HG03159 (cell line): ENCODE measurements at regions not wholly inside any gene's neighbourhood (a gene's known extent, or its start where the extent isn't known, plus 50 kb on each side); places are given as distances from the start of the nearest gene placed in this dataset.

Experiments used
- ATAC-seq: cut with Tn5 transposase; IDR thresholded peaks from one replicate; pipeline ENCODE4 v1.9.1; 2021; ENCODE audit warnings: mild to moderate bottlenecking, moderate library complexity; ENCODE audit not compliant: unreplicated experiment

- no peak for ATAC-seq
Measured at GRCh38 chr13:40394304-40394985, 272.0 kb downstream of the FOXO1 start.

- ATAC-seq = no peak
Measured at GRCh38 chr13:40398065-40398464, 268.4 kb downstream of the FOXO1 start.

GRCh38 chr13:40399756-40400155, 266.7 kb downstream of the FOXO1 start:
- ATAC-seq = no peak

GRCh38 chr13:40401911-40402776, 264.3 kb downstream of the FOXO1 start:
- peak; percentile 91 for ATAC-seq

- no peak for ATAC-seq
Measured at GRCh38 chr13:40402931-40403431, 263.5 kb downstream of the FOXO1 start.

GRCh38 chr13:40403509-40404241, 262.8 kb downstream of the FOXO1 start:
- no peak for ATAC-seq

- no peak for ATAC-seq
Measured at GRCh38 chr13:40404407-40404806, 262.0 kb downstream of the FOXO1 start.

GRCh38 chr13:40404967-40405716, 261.3 kb downstream of the FOXO1 start:
- ATAC-seq = no peak

- no peak for ATAC-seq
Measured at GRCh38 chr13:40406405-40407120, 259.9 kb downstream of the FOXO1 start.

- ATAC-seq = no peak
Measured at GRCh38 chr13:40407567-40407966, 258.9 kb downstream of the FOXO1 start.

GRCh38 chr13:40408602-40409001, 257.8 kb downstream of the FOXO1 start:
- ATAC-seq = no peak

- ATAC-seq = no peak
Measured at GRCh38 chr13:40409278-40409677, 257.2 kb downstream of the FOXO1 start.

GRCh38 chr13:40410315-40410714, 256.1 kb downstream of the FOXO1 start:
- ATAC-seq = no peak

- no peak for ATAC-seq
Measured at GRCh38 chr13:40420160-40420740, 246.2 kb downstream of the FOXO1 start.

GRCh38 chr13:40422588-40423235, 243.7 kb downstream of the FOXO1 start:
- ATAC-seq = no peak

GRCh38 chr13:40428354-40428753, 238.1 kb downstream of the FOXO1 start:
- no peak for ATAC-seq

GRCh38 chr13:40429706-40430545, 236.5 kb downstream of the FOXO1 start:
- no peak for ATAC-seq
